ENCODE measurements at regions not wholly inside any gene's neighbourhood (a gene's known extent, or its start where the extent isn't known, plus 50 kb on each side); places are given as distances from the start of the nearest gene placed in this dataset.

DNA sequence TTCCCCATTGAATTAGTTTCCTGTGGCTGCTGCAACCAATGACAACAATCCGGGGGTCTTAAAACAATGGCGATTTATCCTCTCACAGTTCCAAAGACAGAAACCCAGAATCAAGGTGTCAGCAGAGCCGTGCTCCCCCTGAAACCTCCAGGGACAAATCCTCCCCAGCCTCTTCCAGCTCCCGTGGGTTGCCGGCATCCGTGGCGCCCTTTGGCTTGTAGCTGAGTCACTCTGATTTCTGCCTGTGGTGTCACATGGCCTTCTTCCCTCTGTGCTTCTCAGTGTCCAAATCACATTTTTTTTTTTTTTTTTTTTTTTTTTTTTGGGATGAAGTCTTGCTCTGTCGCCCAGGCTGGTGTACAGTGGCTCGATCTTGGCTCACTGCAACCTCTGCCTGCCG lies 64.5 kb upstream of the STX18 start:
- TF ChIP-seq, protein P1, sequence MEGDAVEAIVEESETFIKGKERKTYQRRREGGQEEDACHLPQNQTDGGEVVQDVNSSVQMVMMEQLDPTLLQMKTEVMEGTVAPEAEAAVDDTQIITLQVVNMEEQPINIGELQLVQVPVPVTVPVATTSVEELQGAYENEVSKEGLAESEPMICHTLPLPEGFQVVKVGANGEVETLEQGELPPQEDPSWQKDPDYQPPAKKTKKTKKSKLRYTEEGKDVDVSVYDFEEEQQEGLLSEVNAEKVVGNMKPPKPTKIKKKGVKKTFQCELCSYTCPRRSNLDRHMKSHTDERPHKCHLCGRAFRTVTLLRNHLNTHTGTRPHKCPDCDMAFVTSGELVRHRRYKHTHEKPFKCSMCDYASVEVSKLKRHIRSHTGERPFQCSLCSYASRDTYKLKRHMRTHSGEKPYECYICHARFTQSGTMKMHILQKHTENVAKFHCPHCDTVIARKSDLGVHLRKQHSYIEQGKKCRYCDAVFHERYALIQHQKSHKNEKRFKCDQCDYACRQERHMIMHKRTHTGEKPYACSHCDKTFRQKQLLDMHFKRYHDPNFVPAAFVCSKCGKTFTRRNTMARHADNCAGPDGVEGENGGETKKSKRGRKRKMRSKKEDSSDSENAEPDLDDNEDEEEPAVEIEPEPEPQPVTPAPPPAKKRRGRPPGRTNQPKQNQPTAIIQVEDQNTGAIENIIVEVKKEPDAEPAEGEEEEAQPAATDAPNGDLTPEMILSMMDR (IDR thresholded peaks at IDR 0.05), result no peak
- no peak for TF ChIP-seq POLR2AphosphoS5 (IDR thresholded peaks at IDR 0.05)
